ENCODE measurements at regions not wholly inside any gene's neighbourhood (a gene's known extent, or its start where the extent isn't known, plus 50 kb on each side); places are given as distances from the start of the nearest gene placed in this dataset.

- TF ChIP-seq EZH2phosphoT487 (conservative IDR thresholded peaks at IDR 0.05; ENCODE audit: low read length) (no peak), CTCF (IDR thresholded peaks at IDR 0.05; ENCODE audit: insufficient read depth, low read length, poor library complexity, severe bottlenecking) (no peak)
Observed at GRCh38 chr10:65360497-65360896, 1565.3 kb upstream of the LRRTM3 start.
